Keratinocyte (primary cell): ENCODE measurements at regions not wholly inside any gene's neighbourhood (a gene's known extent, or its start where the extent isn't known, plus 50 kb on each side); places are given as distances from the start of the nearest gene placed in this dataset.

Experiments used
- DNase-seq: peaks from one replicate; pipeline ENCODE4 v3.0.0-alpha.2; 2011; ENCODE audit warnings: low read depth, missing footprints, low spot score
- FAIRE-seq: peaks from 2 replicates; lab custom pipeline; 2011; peaks lifted over from hg19 to GRCh38; lab: Jason Lieb, UNC
- H2AFZ ChIP-seq: 2 replicates; pipeline ENCODE4 v1.6.0; 2012; ENCODE audit warnings: low read length, control low read depth, inconsistent platforms; ENCODE audit not compliant: control insufficient read depth
- H3K27ac ChIP-seq: 2 replicates; pipeline ENCODE4 v1.5.1; 2011; ENCODE audit warnings: low read length; ENCODE audit not compliant: control insufficient read depth, insufficient read depth
- H3K27me3 ChIP-seq: 3 replicates; pipeline ENCODE4 v1.6.0; 2011; ENCODE audit warnings: low read length; ENCODE audit not compliant: control insufficient read depth, insufficient read depth; ENCODE audit errors: extremely low read depth
- H3K36me3 ChIP-seq, 2 experiments: 2 replicates in 1 of 2; 3 replicates in 1 of 2; pipeline ENCODE4 v1.5.1; 2011; ENCODE audit warnings: low read length in 2 of 2, mild to moderate bottlenecking in 1 of 2; ENCODE audit not compliant: control insufficient read depth in 2 of 2, insufficient read depth in 2 of 2; ENCODE audit errors: extremely low read depth in 1 of 2
- H3K4me1 ChIP-seq: 3 replicates; pipeline ENCODE4 v1.5.1; 2011; ENCODE audit warnings: low read length; ENCODE audit not compliant: control insufficient read depth, insufficient read depth; ENCODE audit errors: extremely low read depth
- H3K4me2 ChIP-seq: 3 replicates; pipeline ENCODE4 v1.6.0; 2011; ENCODE audit warnings: low read depth, low read length; ENCODE audit not compliant: control insufficient read depth, insufficient read depth; ENCODE audit errors: extremely low read depth
- H3K4me3 ChIP-seq, 3 experiments: fragments of 200-600 bp in 1 of 3; sonication (generic) in 1 of 3; 2 replicates in 2 of 3; 3 replicates in 1 of 3; pipeline ENCODE4 v1.5.1; 2011 to 2016; ENCODE audit warnings: low read length in 3 of 3, mild to moderate bottlenecking in 3 of 3, control low read depth in 2 of 3, inconsistent platforms in 1 of 3, low read depth in 1 of 3, mixed read lengths in 1 of 3, mixed run types in 1 of 3, moderate library complexity in 1 of 3; ENCODE audit not compliant: control insufficient read depth in 2 of 3, insufficient read depth in 2 of 3; ENCODE audit errors: extremely low read depth in 1 of 3
- H3K79me2 ChIP-seq: 2 replicates; pipeline ENCODE4 v1.6.0; 2012; ENCODE audit warnings: low read length; ENCODE audit not compliant: control insufficient read depth, insufficient read depth
- H3K9ac ChIP-seq: 3 replicates; pipeline ENCODE4 v1.6.0; 2011; ENCODE audit warnings: low read length; ENCODE audit not compliant: control insufficient read depth, insufficient read depth; ENCODE audit errors: extremely low read depth
- H3K9me1 ChIP-seq: 3 replicates; pipeline ENCODE4 v1.6.0; 2011; ENCODE audit warnings: low read length; ENCODE audit not compliant: control insufficient read depth, insufficient read depth; ENCODE audit errors: extremely low read depth
- H3K9me3 ChIP-seq: 2 replicates; pipeline ENCODE4 v1.5.1; 2012; ENCODE audit warnings: low read depth, low read length; ENCODE audit not compliant: control insufficient read depth
- H4K20me1 ChIP-seq: 3 replicates; pipeline ENCODE4 v1.6.0; 2011; ENCODE audit warnings: low read length; ENCODE audit not compliant: control insufficient read depth, insufficient read depth; ENCODE audit errors: extremely low read depth
- CTCF ChIP-seq, 3 experiments: IDR thresholded peaks in 1 of 3; conservative IDR thresholded peaks in 1 of 3; optimal IDR thresholded peaks in 1 of 3; 2 replicates in 2 of 3; 3 replicates in 1 of 3; pipeline versions ENCODE3 to v1.5.1; 2011; ENCODE audit warnings: low read length in 3 of 3, mild to moderate bottlenecking in 3 of 3, moderate library complexity in 2 of 3, control low read depth in 1 of 3, inconsistent platforms in 1 of 3; ENCODE audit not compliant: insufficient read depth in 2 of 3; ENCODE audit errors: extremely low read depth in 1 of 3
- EZH2 ChIP-seq: IDR thresholded peaks from one replicate; pipeline ENCODE4 v1.6.1; 2012; ENCODE audit warnings: inconsistent platforms, mild to moderate bottlenecking, low read length, moderate library complexity
- dilution Hi-C: fragments of 300-500 bp; cut with MboI; formaldehyde crosslinking; loops from one replicate; pipeline ENCODE4 v1.7.0; 2020; ENCODE audit warnings: low sequenced_read_pairs; ENCODE audit not compliant: extremely low pct_ligation_motif_present

- TF ChIP-seq CTCF (optimal IDR thresholded peaks at IDR 0.05 in 1 of 3, IDR thresholded peaks at IDR 0.05 in 1 of 3, conservative IDR thresholded peaks at IDR 0.05 in 1 of 3; ENCODE audit: extremely low read depth in 1 of 3, insufficient read depth in 2 of 3, low read length in 3 of 3) (no peak), EZH2 (no peak)
- H3K4me3 ChIP-seq, result no peak overlapping the region
- H4K20me1 ChIP-seq, result no peaks in the 10 kb centered on the region
- DNase-seq, result no peak
- H3K27ac ChIP-seq, result no peak overlapping the region
- no peaks in the 10 kb centered on the region for H3K79me2 ChIP-seq
- H2AFZ ChIP-seq, result no peak overlapping the region
- no peaks in the 10 kb centered on the region for H3K4me1 ChIP-seq
- no peak overlapping the region for H3K4me2 ChIP-seq
- H3K36me3 ChIP-seq, result no peaks in the 10 kb centered on the region
- H3K9ac ChIP-seq, result no peak overlapping the region
- dilution Hi-C loops, result no loop called here
- no peak for FAIRE-seq
- no peaks in the 10 kb centered on the region for H3K9me1 ChIP-seq
- no peaks in the 10 kb centered on the region for H3K9me3 ChIP-seq
- H3K27me3 ChIP-seq, result no peaks in the 10 kb centered on the region
These were observed 326.3 kb downstream of the SLCO4C1 start for GRCh38 chr5:101969742-101970141.

GRCh38 chr5:101966476-101966875 lies 329.6 kb downstream of the SLCO4C1 start:
- no peaks in the 10 kb centered on the region for H3K4me1 ChIP-seq
- dilution Hi-C loops, result no loop called here
- FAIRE-seq (no peak), DNase-seq (no peak)
- TF ChIP-seq EZH2 (no peak), CTCF (optimal IDR thresholded peaks at IDR 0.05 in 1 of 3, IDR thresholded peaks at IDR 0.05 in 1 of 3, conservative IDR thresholded peaks at IDR 0.05 in 1 of 3; ENCODE audit: extremely low read depth in 1 of 3, insufficient read depth in 2 of 3, low read length in 3 of 3) (no peak)
- H2AFZ ChIP-seq, result no peak overlapping the region
- H3K27ac ChIP-seq, result no peak overlapping the region
- no peaks in the 10 kb centered on the region for H4K20me1 ChIP-seq
- no peaks in the 10 kb centered on the region for H3K9me3 ChIP-seq
- no peak overlapping the region for H3K4me3 ChIP-seq
- H3K27me3 ChIP-seq, result no peaks in the 10 kb centered on the region
- H3K4me2 ChIP-seq, result no peak overlapping the region
- no peaks in the 10 kb centered on the region for H3K9me1 ChIP-seq
- no peaks in the 10 kb centered on the region for H3K79me2 ChIP-seq
- H3K9ac ChIP-seq, result no peak overlapping the region
- H3K36me3 ChIP-seq, result no peaks in the 10 kb centered on the region
